Spinal cord (tissue), 9 donors: ENCODE measurements at regions not wholly inside any gene's neighbourhood (a gene's known extent, or its start where the extent isn't known, plus 50 kb on each side); places are given as distances from the start of the nearest gene placed in this dataset.
A peak's percentile ranks its signal among the peaks of the same experiment; 100 is the strongest.

Experiments
- DNase-seq, 6 donors: peaks; one replicate each; pipeline versions ENCODE4 v3.0.0 to v3.0.0-alpha.2; 2013 to 2015; ENCODE audit warnings: low spot score in 6 of 6, low read depth in 4 of 6
- H3K27ac ChIP-seq: one replicate; pipeline ENCODE4 v1.5.1; 2013; ENCODE audit warnings: low read depth, low read length, control low read depth
- H3K27me3 ChIP-seq: one replicate; pipeline ENCODE4 v1.6.1; 2013; ENCODE audit warnings: low read length; ENCODE audit not compliant: control insufficient read depth, insufficient read depth
- H3K36me3 ChIP-seq: one replicate; pipeline ENCODE4 v1.6.1; 2013; ENCODE audit warnings: low read length; ENCODE audit not compliant: control insufficient read depth, insufficient read depth
- H3K4me1 ChIP-seq: one replicate; pipeline ENCODE4 v1.6.1; 2013; ENCODE audit warnings: low read length; ENCODE audit not compliant: control insufficient read depth, insufficient read depth
- H3K4me3 ChIP-seq: one replicate; pipeline ENCODE4 v1.5.1; 2013; ENCODE audit warnings: low read depth, low read length, control low read depth
- H3K9me3 ChIP-seq: one replicate; pipeline ENCODE4 v1.6.1; 2013; ENCODE audit warnings: low read length; ENCODE audit not compliant: control insufficient read depth, insufficient read depth
- WGBS: methylation state at CpG from one replicate; pipeline ENCODE4 v1.1.5; 2013; ENCODE audit warnings: missing lambda C conversion rate; ENCODE audit not compliant: insufficient coverage; 5-methylcytosine and 5-hydroxymethylcytosine counted together
- donor health status: healthy.

- peak in 2 of 6 donors; percentile 41 to 47 for DNase-seq
- Histone ChIP-seq H3K4me1 (no peaks in the 10 kb centered on the region), H3K27me3 (no peaks in the 10 kb centered on the region), H3K27ac (no peak overlapping the region), H3K9me3 (no peaks in the 10 kb centered on the region), H3K4me3 (no peak overlapping the region), H3K36me3 (no peaks in the 10 kb centered on the region)
Observed at GRCh38 chr13:62702502-62702901, 1286.9 kb upstream of the PCDH20 start.

- WGBS = 100% methylated on average over 1 of the region's 1 CpG
- DNase-seq = peak in 1 of 6 donors; percentile 15
- H3K4me3 ChIP-seq = no peak overlapping the region
- no peaks in the 10 kb centered on the region for H3K27me3 ChIP-seq
- no peaks in the 10 kb centered on the region for H3K36me3 ChIP-seq
- no peak overlapping the region for H3K27ac ChIP-seq
- H3K9me3 ChIP-seq = no peaks in the 10 kb centered on the region
- H3K4me1 ChIP-seq = no peaks in the 10 kb centered on the region
Observed at GRCh38 chr13:62697701-62698100, 1282.1 kb upstream of the PCDH20 start.

- H3K27me3 ChIP-seq = no peaks in the 10 kb centered on the region
- DNase-seq = no peak
- H3K36me3 ChIP-seq = no peaks in the 10 kb centered on the region
- H3K4me3 ChIP-seq = no peak overlapping the region
- H3K4me1 ChIP-seq = no peaks in the 10 kb centered on the region
- no peak overlapping the region for H3K27ac ChIP-seq
- no peaks in the 10 kb centered on the region for H3K9me3 ChIP-seq
Observed at GRCh38 chr13:62696490-62696889, 1280.8 kb upstream of the PCDH20 start.

GRCh38 chr13:62687732-62688131 is 1272.1 kb upstream of the PCDH20 start:
- H3K27me3 ChIP-seq = no peaks in the 10 kb centered on the region
- H3K9me3 ChIP-seq = no peaks in the 10 kb centered on the region
- H3K4me3 ChIP-seq = no peak overlapping the region
- no CpG with 5 or more reads among the region's 2 CpGs for WGBS
- no peaks in the 10 kb centered on the region for H3K36me3 ChIP-seq
- no peak for DNase-seq
- H3K4me1 ChIP-seq = no peaks in the 10 kb centered on the region
- no peak overlapping the region for H3K27ac ChIP-seq

GRCh38 chr13:62684359-62684758 is 1268.7 kb upstream of the PCDH20 start:
- Histone ChIP-seq H3K27me3 (no peaks in the 10 kb centered on the region), H3K4me3 (no peak overlapping the region), H3K27ac (no peak overlapping the region), H3K36me3 (no peaks in the 10 kb centered on the region), H3K4me1 (no peaks in the 10 kb centered on the region), H3K9me3 (no peaks in the 10 kb centered on the region)
- WGBS = no CpG with 5 or more reads among the region's 2 CpGs
- no peak for DNase-seq

GRCh38 chr13:62682788-62683187 is 1267.1 kb upstream of the PCDH20 start:
- DNase-seq = no peak
- H3K27me3 ChIP-seq = no peaks in the 10 kb centered on the region
- no peaks in the 10 kb centered on the region for H3K36me3 ChIP-seq
- no peaks in the 10 kb centered on the region for H3K9me3 ChIP-seq
- H3K27ac ChIP-seq = no peak overlapping the region
- no CpG with 5 or more reads among the region's 4 CpGs for whole genome bisulfite sequencing
- H3K4me1 ChIP-seq = no peaks in the 10 kb centered on the region
- H3K4me3 ChIP-seq = no peak overlapping the region

GRCh38 chr13:62678039-62678438 is 1262.4 kb upstream of the PCDH20 start:
- no peak for DNase-seq
- Histone ChIP-seq H3K27me3 (no peaks in the 10 kb centered on the region), H3K27ac (no peak overlapping the region), H3K36me3 (no peaks in the 10 kb centered on the region), H3K4me3 (no peak overlapping the region), H3K9me3 (no peaks in the 10 kb centered on the region), H3K4me1 (no peaks in the 10 kb centered on the region)
- WGBS = 92% methylated on average over 2 of the region's 4 CpGs

GRCh38 chr13:62663767-62664166 is 1248.1 kb upstream of the PCDH20 start:
- no peak overlapping the region for H3K27ac ChIP-seq
- H3K9me3 ChIP-seq = no peaks in the 10 kb centered on the region
- no peaks in the 10 kb centered on the region for H3K27me3 ChIP-seq
- no peak overlapping the region for H3K4me3 ChIP-seq
- no peaks in the 10 kb centered on the region for H3K36me3 ChIP-seq
- no peaks in the 10 kb centered on the region for H3K4me1 ChIP-seq
- WGBS = no CpG with 5 or more reads among the region's 1 CpG
- no peak for DNase-seq

GRCh38 chr13:62659365-62659764 is 1243.7 kb upstream of the PCDH20 start:
- H3K4me1 ChIP-seq = no peaks in the 10 kb centered on the region
- no peaks in the 10 kb centered on the region for H3K36me3 ChIP-seq
- WGBS = no CpG with 5 or more reads among the region's 3 CpGs
- H3K4me3 ChIP-seq = no peak overlapping the region
- H3K27ac ChIP-seq = no peak overlapping the region
- DNase-seq = peak in 1 of 6 donors; percentile 2
- no peaks in the 10 kb centered on the region for H3K9me3 ChIP-seq
- no peaks in the 10 kb centered on the region for H3K27me3 ChIP-seq

GRCh38 chr13:62653371-62653770 is 1237.7 kb upstream of the PCDH20 start:
- no peak overlapping the region for H3K4me3 ChIP-seq
- H3K4me1 ChIP-seq = no peaks in the 10 kb centered on the region
- no peak overlapping the region for H3K27ac ChIP-seq
- no peaks in the 10 kb centered on the region for H3K9me3 ChIP-seq
- H3K27me3 ChIP-seq = no peaks in the 10 kb centered on the region
- no peaks in the 10 kb centered on the region for H3K36me3 ChIP-seq
- DNase-seq = no peak
